HL-60/S4 treated with retinoic acid at 250 ng/mL for 4 days and 3 days (cell line): ENCODE measurements at regions not wholly inside any gene's neighbourhood (a gene's known extent, or its start where the extent isn't known, plus 50 kb on each side); places are given as distances from the start of the nearest gene placed in this dataset.

ENCODE experiments used
- in situ Hi-C: fragments of 300-500 bp; cut with MboI; formaldehyde crosslinking; loops from 2 replicates; pipeline ENCODE4 v1.7.0; 2022; ENCODE audit warnings: low sequenced_read_pairs

GRCh38 chr15:35596285-35596684 lies 50.3 kb upstream of the DPH6 start:
- in situ Hi-C loops = no loop called here

- in situ Hi-C loops = no loop called here
Measured at GRCh38 chr15:35602836-35603235, 56.9 kb upstream of the DPH6 start.

- in situ Hi-C loops = no loop called here
Measured at GRCh38 chr15:35603301-35603700, 57.3 kb upstream of the DPH6 start.

GRCh38 chr15:35603856-35604255 lies 57.9 kb upstream of the DPH6 start:
- in situ Hi-C loops = no loop called here

GRCh38 chr15:35605764-35606449 lies 59.9 kb upstream of the DPH6 start:
- in situ Hi-C loops = no loop called here

- in situ Hi-C loops = no loop called here
Measured at GRCh38 chr15:35606450-35606779, 60.5 kb upstream of the DPH6 start.

- in situ Hi-C loops = no loop called here
Measured at GRCh38 chr15:35616498-35617271, 70.7 kb upstream of the DPH6 start.

GRCh38 chr15:35618260-35619188 lies 72.6 kb upstream of the DPH6 start:
- in situ Hi-C loops = no loop called here

- in situ Hi-C loops = no loop called here
Measured at GRCh38 chr15:35622641-35623340, 76.8 kb upstream of the DPH6 start.

- in situ Hi-C loops = no loop called here
Measured at GRCh38 chr15:35624881-35625280, 78.9 kb upstream of the DPH6 start.

- in situ Hi-C loops = no loop called here
Measured at GRCh38 chr15:35626571-35627318, 80.8 kb upstream of the DPH6 start.

- in situ Hi-C loops = no loop called here
Measured at GRCh38 chr15:35627696-35628095, 81.7 kb upstream of the DPH6 start.

GRCh38 chr15:35629766-35630165 lies 83.8 kb upstream of the DPH6 start:
- in situ Hi-C loops = no loop called here

- in situ Hi-C loops = no loop called here
Measured at GRCh38 chr15:35630532-35630931, 84.6 kb upstream of the DPH6 start.

- in situ Hi-C loops = no loop called here
Measured at GRCh38 chr15:35630985-35631384, 85.0 kb upstream of the DPH6 start.

- in situ Hi-C loops = no loop called here
Measured at GRCh38 chr15:35633677-35634076, 87.7 kb upstream of the DPH6 start.

GRCh38 chr15:35646790-35647189 lies 100.8 kb upstream of the DPH6 start:
- in situ Hi-C loops = no loop called here

- in situ Hi-C loops = no loop called here
Measured at GRCh38 chr15:35647303-35647702, 101.3 kb upstream of the DPH6 start.

- in situ Hi-C loops = no loop called here
Measured at GRCh38 chr15:35648941-35649340, 103.0 kb upstream of the DPH6 start.

GRCh38 chr15:35649575-35649974 lies 103.6 kb upstream of the DPH6 start:
- in situ Hi-C loops = no loop called here
